ENCODE measurements at regions not wholly inside any gene's neighbourhood (a gene's known extent, or its start where the extent isn't known, plus 50 kb on each side); places are given as distances from the start of the nearest gene placed in this dataset. TPM values are rescaled to one million over a fixed set of nuclear protein-coding genes. Genes with fewer than 3 reads are reported as not detected.

DNA sequence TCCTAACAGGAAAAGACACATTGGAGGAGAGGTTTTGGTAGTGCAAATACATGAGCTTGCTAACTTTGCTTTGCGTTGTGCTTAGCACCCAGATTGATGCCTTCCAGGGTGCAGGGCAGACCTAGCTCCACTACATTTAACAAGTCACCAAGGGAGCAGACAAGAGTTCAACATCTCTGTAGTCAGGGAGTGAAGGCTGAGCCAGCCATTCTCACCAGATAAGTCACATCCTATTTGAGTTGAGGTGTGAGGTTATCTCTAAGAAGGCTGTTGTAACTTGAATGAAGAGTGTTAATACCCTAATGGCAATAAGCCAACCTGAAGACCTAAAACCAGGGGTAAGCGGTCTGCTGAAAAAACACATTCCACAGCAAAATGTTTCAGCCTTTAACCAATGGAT, 69.6 kb upstream of the DSEL start:
- no peak for DNase-seq (ENCODE audit: extremely low spot score)
- H3K4me3 ChIP-seq (ENCODE audit: low read depth, low read length), result no peak overlapping the region
- H3K27ac ChIP-seq (ENCODE audit: low read depth), result no peak overlapping the region
- WGBS, result 80% methylated on average over 2 of the region's 2 CpGs
- no peaks in the 10 kb centered on the region for H3K36me3 ChIP-seq (ENCODE audit: insufficient read depth)
- H3K4me1 ChIP-seq (ENCODE audit: insufficient read depth), result no peaks in the 10 kb centered on the region

DNA sequence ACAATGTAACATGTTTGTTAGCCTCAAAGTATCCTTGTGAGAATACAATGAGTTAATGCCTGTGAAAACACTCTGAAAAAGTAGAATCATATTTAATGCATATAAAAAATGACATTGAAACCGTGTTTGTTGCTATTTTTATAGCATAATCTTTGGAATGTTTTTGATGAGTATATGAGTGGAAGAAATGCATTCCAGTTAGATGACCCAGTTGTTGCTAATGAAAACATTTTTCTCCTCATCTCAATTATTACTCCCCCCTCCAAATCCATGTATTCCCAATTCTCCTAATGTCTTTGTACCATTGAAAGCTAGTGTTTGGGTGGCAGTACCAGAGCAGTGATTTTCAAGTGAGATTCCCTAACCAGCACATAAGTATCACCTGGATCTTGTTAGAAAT, 67.1 kb upstream of the DSEL start:
- WGBS, result 23% methylated on average over 1 of the region's 1 CpG
- Histone ChIP-seq H3K4me1 (ENCODE audit: insufficient read depth) (no peaks in the 10 kb centered on the region), H3K27ac (ENCODE audit: low read depth) (no peak overlapping the region), H3K4me3 (ENCODE audit: low read depth, low read length) (no peak overlapping the region), H3K36me3 (ENCODE audit: insufficient read depth) (no peaks in the 10 kb centered on the region)
- DNase-seq (ENCODE audit: extremely low spot score), result no peak

DNA sequence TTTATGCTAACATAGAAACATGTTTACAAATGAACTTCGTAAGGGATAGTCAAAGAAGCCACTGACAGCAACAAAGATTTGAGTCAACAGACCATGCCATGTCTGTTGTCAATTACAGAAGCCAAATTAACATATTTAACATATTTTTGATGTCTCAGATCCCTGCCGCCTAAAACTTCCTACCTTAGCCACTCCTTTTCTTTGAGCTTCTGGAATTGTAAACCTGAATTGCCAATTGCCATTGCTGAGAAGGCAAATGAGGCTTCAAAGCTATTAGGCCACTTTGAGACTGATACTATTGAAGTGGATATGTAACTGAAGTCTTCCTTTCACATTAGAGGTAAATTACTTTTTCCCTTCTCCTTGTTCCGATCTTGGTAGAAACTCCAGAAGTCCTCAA, 66.0 kb upstream of the DSEL start:
- H3K36me3 ChIP-seq (ENCODE audit: insufficient read depth), result no peaks in the 10 kb centered on the region
- no peak overlapping the region for H3K27ac ChIP-seq (ENCODE audit: low read depth)
- H3K4me1 ChIP-seq (ENCODE audit: insufficient read depth), result no peaks in the 10 kb centered on the region
- 52% methylated on average over 3 of the region's 3 CpGs for WGBS
- no peak overlapping the region for H3K4me3 ChIP-seq (ENCODE audit: low read depth, low read length)
- DNase-seq (ENCODE audit: extremely low spot score), result no peak

DNA sequence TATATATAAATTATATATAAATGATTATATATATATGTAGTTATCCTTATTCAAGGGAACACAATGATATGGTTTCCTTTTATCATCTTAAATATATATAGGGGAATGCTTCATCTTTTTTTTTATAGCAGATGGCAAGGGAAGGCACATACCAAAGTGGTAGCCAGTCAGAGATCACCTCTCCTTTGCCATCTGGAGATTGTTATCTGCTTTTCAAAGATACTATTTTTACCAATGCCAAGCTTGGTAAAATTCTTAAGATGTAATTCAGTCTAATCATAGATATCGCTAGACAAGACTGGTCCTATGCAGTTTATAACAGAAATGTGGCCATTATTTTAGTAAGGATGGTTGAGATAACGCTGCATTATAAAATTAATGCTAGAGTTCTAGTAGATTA, 64.7 kb upstream of the DSEL start:
- H3K27ac ChIP-seq (ENCODE audit: low read depth), result no peak overlapping the region
- H3K36me3 ChIP-seq (ENCODE audit: insufficient read depth), result no peaks in the 10 kb centered on the region
- 93% methylated on average over 2 of the region's 2 CpGs for WGBS
- H3K4me1 ChIP-seq (ENCODE audit: insufficient read depth), result no peaks in the 10 kb centered on the region
- H3K4me3 ChIP-seq (ENCODE audit: low read depth, low read length), result no peak overlapping the region
- no peak for DNase-seq (ENCODE audit: extremely low spot score)

DNA sequence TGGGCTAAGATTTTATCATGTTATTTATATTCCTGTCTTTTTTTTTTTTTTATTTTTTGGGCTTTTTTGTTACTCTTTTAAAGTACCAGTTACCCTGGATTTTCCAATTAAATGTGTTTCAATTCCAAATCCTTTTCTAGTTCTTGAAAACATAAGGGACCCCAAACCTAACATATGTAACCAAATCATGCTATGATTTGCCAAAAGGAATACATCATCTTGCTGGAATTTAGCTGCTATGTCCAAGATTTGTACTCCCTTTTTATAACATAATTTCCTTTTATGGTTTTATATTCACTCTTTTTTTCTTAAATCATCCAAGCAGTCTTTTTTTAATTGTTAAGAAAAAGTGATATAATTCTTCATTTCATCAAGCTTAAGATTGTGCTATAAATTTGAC, 60.9 kb upstream of the DSEL start:
- DNase-seq (ENCODE audit: extremely low spot score), result no peak
- no peak overlapping the region for H3K4me3 ChIP-seq (ENCODE audit: low read depth, low read length)
- no peaks in the 10 kb centered on the region for H3K36me3 ChIP-seq (ENCODE audit: insufficient read depth)
- no peak overlapping the region for H3K27ac ChIP-seq (ENCODE audit: low read depth)
- H3K4me1 ChIP-seq (ENCODE audit: insufficient read depth), result no peaks in the 10 kb centered on the region

DNA sequence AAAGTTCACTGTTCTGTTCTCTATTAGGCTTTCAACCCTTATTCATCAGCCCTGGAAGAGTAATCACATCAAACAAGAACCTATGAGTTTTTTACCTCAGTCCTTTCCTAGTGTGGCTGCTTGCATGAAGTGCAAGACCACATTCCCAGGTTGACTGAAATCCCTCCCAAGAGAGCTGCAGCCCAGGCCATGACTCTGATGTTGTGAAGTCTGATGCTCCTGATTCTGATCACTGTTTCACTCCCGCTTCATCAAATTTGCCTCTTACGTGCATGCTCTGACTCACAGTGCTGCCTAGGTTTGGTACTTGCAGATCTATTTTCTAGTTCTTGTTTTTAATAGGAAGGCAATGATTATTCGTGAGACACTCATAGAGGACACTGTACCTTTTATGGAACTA, 58.2 kb upstream of the DSEL start:
- no peak overlapping the region for H3K4me3 ChIP-seq (ENCODE audit: low read depth, low read length)
- no peak overlapping the region for H3K27ac ChIP-seq (ENCODE audit: low read depth)
- WGBS, result 90% methylated on average over 3 of the region's 3 CpGs
- no peak for DNase-seq (ENCODE audit: extremely low spot score)
- no peaks in the 10 kb centered on the region for H3K36me3 ChIP-seq (ENCODE audit: insufficient read depth)
- H3K4me1 ChIP-seq (ENCODE audit: insufficient read depth), result no peaks in the 10 kb centered on the region

DNA sequence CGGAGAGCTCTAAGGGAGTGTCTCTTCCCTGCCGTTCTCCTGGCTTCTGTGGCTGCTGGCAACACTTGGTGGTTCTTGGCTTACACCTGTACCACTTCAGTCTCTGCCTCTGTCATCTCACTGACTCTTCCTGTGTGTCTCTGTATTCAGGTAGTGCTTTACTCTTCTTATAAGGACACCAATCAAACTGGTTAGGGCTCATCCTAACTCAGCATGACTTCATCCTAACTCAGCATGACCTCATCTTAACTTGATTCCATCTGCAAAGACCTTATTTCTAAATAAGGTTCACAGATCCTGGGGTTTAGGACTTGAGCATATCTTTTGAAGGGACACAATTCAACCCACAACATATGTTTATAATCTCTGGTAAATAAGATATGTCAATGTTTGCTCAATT, 51.6 kb upstream of the DSEL start:
- Histone ChIP-seq H3K4me3 (ENCODE audit: low read depth, low read length) (no peak overlapping the region), H3K27ac (ENCODE audit: low read depth) (no peak overlapping the region), H3K36me3 (ENCODE audit: insufficient read depth) (no peaks in the 10 kb centered on the region), H3K4me1 (ENCODE audit: insufficient read depth) (no peaks in the 10 kb centered on the region)
- 74% methylated on average over 2 of the region's 2 CpGs for WGBS
- no peak for DNase-seq (ENCODE audit: extremely low spot score)

Small RNAs in the stretch of these regions (small RNA-seq; reads per million reads assigned to genes)
- gene AC067819.1, result not detected

Data from urinary bladder (tissue), 4 donors.